ENCODE measurements at regions not wholly inside any gene's neighbourhood (a gene's known extent, or its start where the extent isn't known, plus 50 kb on each side); places are given as distances from the start of the nearest gene placed in this dataset.

DNA sequence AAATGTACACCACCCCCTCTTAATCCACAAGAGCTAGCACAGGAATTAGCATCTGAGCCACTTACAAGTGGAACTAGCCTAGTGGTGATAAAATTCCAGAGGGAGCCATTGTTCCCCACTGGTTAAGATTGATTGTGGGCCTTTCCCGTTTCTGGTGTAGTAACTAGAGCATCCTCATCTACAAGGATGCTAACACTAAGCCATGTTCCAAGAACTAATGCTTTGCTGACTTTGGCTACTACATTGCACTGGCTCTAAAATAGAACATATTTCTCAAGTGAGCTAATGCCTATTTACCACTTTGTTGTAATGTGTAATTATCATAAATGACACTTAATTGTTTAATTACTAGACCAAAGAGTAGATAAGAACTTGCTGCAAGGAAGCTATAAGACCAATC is 143.7 kb downstream of the FZD1 start:
- WGBS (ENCODE audit: insufficient coverage): no CpG with 5 or more reads among the region's 1 CpG
- H3K4me2 ChIP-seq (replicated peaks; ENCODE audit: low read depth, low read length, poor library complexity, severe bottlenecking): no peak overlapping the region
- H3K4me1 ChIP-seq (ENCODE audit: control insufficient read depth in 2 of 2, insufficient read depth in 2 of 2, low read length in 2 of 2): no peaks in the 10 kb centered on the region
- intact Hi-C loops (cut with micrococcal nuclease): no loop called here
- no peak overlapping the region for H3K4me3 ChIP-seq (ENCODE audit: control extremely low read depth in 1 of 5, extremely low read depth in 1 of 5, insufficient read depth in 1 of 5, low read depth in 2 of 5, low read length in 4 of 5)
- H3K9me3 Mint-ChIP-seq (ENCODE audit: insufficient read depth): no peaks in the 10 kb centered on the region
- H3K4me3 Mint-ChIP-seq: no peak overlapping the region
- CTCF ChIA-PET: no interaction called here
- no peak overlapping the region for H3K27ac Mint-ChIP-seq
- H3K27ac ChIP-seq (ENCODE audit: low read length in 2 of 2): no peak overlapping the region
- H3K79me2 ChIP-seq (ENCODE audit: control insufficient read depth, insufficient read depth, low read length): no peaks in the 10 kb centered on the region
- H3K27me3 ChIP-seq (replicated peaks in 1 of 4; ENCODE audit: control extremely low read depth in 1 of 4, control insufficient read depth in 3 of 4, insufficient read depth in 4 of 4, low read length in 3 of 4): peaks cover 0 to 4% (median 0%) of the 10 kb centered on the region in 4 experiments
- no peak overlapping the region for H2AFZ ChIP-seq (ENCODE audit: insufficient read depth, low read depth, low read length, poor library complexity, severe bottlenecking)
- peaks cover 3% of the 10 kb centered on the region for H3K27me3 Mint-ChIP-seq
- H3K36me3 ChIP-seq (replicated peaks in 1 of 2; ENCODE audit: control extremely low read depth in 1 of 2, control insufficient read depth in 1 of 2, extremely low read depth in 1 of 2, insufficient read depth in 2 of 2, low read length in 1 of 2): no peaks in the 10 kb centered on the region
- TF ChIP-seq, protein P1, sequence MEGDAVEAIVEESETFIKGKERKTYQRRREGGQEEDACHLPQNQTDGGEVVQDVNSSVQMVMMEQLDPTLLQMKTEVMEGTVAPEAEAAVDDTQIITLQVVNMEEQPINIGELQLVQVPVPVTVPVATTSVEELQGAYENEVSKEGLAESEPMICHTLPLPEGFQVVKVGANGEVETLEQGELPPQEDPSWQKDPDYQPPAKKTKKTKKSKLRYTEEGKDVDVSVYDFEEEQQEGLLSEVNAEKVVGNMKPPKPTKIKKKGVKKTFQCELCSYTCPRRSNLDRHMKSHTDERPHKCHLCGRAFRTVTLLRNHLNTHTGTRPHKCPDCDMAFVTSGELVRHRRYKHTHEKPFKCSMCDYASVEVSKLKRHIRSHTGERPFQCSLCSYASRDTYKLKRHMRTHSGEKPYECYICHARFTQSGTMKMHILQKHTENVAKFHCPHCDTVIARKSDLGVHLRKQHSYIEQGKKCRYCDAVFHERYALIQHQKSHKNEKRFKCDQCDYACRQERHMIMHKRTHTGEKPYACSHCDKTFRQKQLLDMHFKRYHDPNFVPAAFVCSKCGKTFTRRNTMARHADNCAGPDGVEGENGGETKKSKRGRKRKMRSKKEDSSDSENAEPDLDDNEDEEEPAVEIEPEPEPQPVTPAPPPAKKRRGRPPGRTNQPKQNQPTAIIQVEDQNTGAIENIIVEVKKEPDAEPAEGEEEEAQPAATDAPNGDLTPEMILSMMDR (IDR thresholded peaks at IDR 0.05): no peak
- TF ChIP-seq EZH2 (IDR thresholded peaks at IDR 0.05; ENCODE audit: borderline replicate concordance, insufficient read depth, low read depth, low read length, poor library complexity, severe bottlenecking): no peak
- DNase-seq: no peak
- no peaks in the 10 kb centered on the region for H4K20me1 ChIP-seq (ENCODE audit: control insufficient read depth, insufficient read depth, low read length, poor library complexity, severe bottlenecking)
- H3K4me1 Mint-ChIP-seq: no peaks in the 10 kb centered on the region
- no peaks in the 10 kb centered on the region for H3K9me3 ChIP-seq (ENCODE audit: control extremely low read depth in 1 of 3, control insufficient read depth in 2 of 3, insufficient read depth in 1 of 3, low read length in 2 of 3)
- H3K9ac ChIP-seq (ENCODE audit: low read length): no peak overlapping the region
- ATAC-seq (ENCODE audit: low read depth): no peak
- POLR2A ChIA-PET: no interaction called here

GRCh38 chr7:91408388-91409154 is 144.3 kb downstream of the FZD1 start:
- H3K4me1 ChIP-seq (ENCODE audit: control insufficient read depth in 2 of 2, insufficient read depth in 2 of 2, low read length in 2 of 2): no peaks in the 10 kb centered on the region
- H3K9me3 Mint-ChIP-seq (ENCODE audit: insufficient read depth): no peaks in the 10 kb centered on the region
- no peak for ATAC-seq (ENCODE audit: low read depth)
- H2AFZ ChIP-seq (ENCODE audit: insufficient read depth, low read depth, low read length, poor library complexity, severe bottlenecking): no peak overlapping the region
- H3K4me3 Mint-ChIP-seq: no peak overlapping the region
- H3K4me2 ChIP-seq (replicated peaks; ENCODE audit: low read depth, low read length, poor library complexity, severe bottlenecking): no peak overlapping the region
- H3K27ac Mint-ChIP-seq: no peak overlapping the region
- 80% methylated on average over 2 of the region's 5 CpGs for WGBS (ENCODE audit: insufficient coverage)
- no peak overlapping the region for H3K9ac ChIP-seq (ENCODE audit: low read length)
- CTCF ChIA-PET: interaction anchor here (0.6 kb wide), 1 partner anchor 20 kb away, joined by 3 read pairs; no protein-coding TSS in a partner anchor
- POLR2A ChIA-PET: no interaction called here
- DNase-seq: no peak
- intact Hi-C loops (cut with micrococcal nuclease): no loop called here
- TF ChIP-seq EZH2 (IDR thresholded peaks at IDR 0.05; ENCODE audit: borderline replicate concordance, insufficient read depth, low read depth, low read length, poor library complexity, severe bottlenecking): no peak
- TF ChIP-seq, protein P1 (IDR thresholded peaks at IDR 0.05): no peak
- no peaks in the 10 kb centered on the region for H3K79me2 ChIP-seq (ENCODE audit: control insufficient read depth, insufficient read depth, low read length)
- H3K4me3 ChIP-seq (ENCODE audit: control extremely low read depth in 1 of 5, extremely low read depth in 1 of 5, insufficient read depth in 1 of 5, low read depth in 2 of 5, low read length in 4 of 5): no peak overlapping the region
- peaks cover 0 to 3% (median 0%) of the 10 kb centered on the region in 4 experiments for H3K27me3 ChIP-seq (replicated peaks in 1 of 4; ENCODE audit: control extremely low read depth in 1 of 4, control insufficient read depth in 3 of 4, insufficient read depth in 4 of 4, low read length in 3 of 4)
- no peak overlapping the region for H3K27ac ChIP-seq (ENCODE audit: low read length in 2 of 2)
- H4K20me1 ChIP-seq (ENCODE audit: control insufficient read depth, insufficient read depth, low read length, poor library complexity, severe bottlenecking): no peaks in the 10 kb centered on the region
- no peaks in the 10 kb centered on the region for H3K9me3 ChIP-seq (ENCODE audit: control extremely low read depth in 1 of 3, control insufficient read depth in 2 of 3, insufficient read depth in 1 of 3, low read length in 2 of 3)
- peaks cover 3% of the 10 kb centered on the region for H3K27me3 Mint-ChIP-seq
- no peaks in the 10 kb centered on the region for H3K36me3 ChIP-seq (replicated peaks in 1 of 2; ENCODE audit: control extremely low read depth in 1 of 2, control insufficient read depth in 1 of 2, extremely low read depth in 1 of 2, insufficient read depth in 2 of 2, low read length in 1 of 2)
- H3K4me1 Mint-ChIP-seq: no peaks in the 10 kb centered on the region
